ENCODE measurements at regions not wholly inside any gene's neighbourhood (a gene's known extent, or its start where the extent isn't known, plus 50 kb on each side); places are given as distances from the start of the nearest gene placed in this dataset.
A peak's percentile ranks its signal among the peaks of the same experiment; 100 is the strongest.
"Not testable (repeated sequence)": the region's sequence is repeated elsewhere in the genome, so short reads cannot be mapped to it uniquely, and the experiment has no call there.

DNA sequence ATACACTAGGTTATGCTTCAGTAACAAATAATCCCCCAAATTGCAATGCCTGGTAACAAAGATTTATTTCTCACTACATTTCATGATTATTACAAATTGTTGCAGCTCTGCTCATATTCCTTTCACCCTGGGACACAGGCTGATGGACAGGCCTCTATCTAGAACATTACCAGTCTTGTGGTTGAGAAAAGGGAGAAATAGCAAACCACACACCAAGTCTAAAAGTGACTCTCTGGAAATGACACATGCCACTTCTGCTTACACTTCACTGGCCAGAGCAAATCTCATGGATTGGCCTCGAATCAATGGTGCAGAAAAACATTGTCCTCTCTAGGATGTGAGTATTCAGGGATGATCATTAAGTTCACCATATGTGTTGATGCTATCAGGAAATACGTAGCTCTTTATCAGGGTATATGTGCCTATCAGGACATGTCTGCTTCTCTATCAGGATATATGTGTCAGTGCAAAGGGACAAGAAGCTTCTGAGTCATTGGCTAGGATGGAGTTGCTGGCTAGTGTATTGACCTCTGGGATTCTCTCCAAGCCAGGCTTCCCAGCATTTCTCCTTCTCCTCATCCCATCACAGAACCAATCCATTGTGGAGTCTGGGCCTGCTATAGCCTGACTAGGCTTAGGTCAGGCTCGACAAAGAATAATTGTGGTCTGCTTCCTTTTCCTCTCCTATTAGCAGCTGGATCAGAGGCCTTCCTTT, 91.1 kb upstream of the CEP78 start:
- Histone ChIP-seq H3K4me2 (ENCODE audit: extremely low read depth, insufficient read depth, low read length) (no peak overlapping the region), H3K27ac (ENCODE audit: insufficient read depth, low read length) (no peak overlapping the region), H3K4me3 (replicated peaks in 1 of 4; ENCODE audit: control extremely low read depth in 1 of 4, insufficient read depth in 1 of 4, low read depth in 3 of 4, low read length in 4 of 4) (no peak overlapping the region), H4K20me1 (ENCODE audit: control insufficient read depth, extremely low read depth, insufficient read depth, low read length) (no peaks in the 10 kb centered on the region), H3K79me2 (ENCODE audit: control insufficient read depth, insufficient read depth, low read length) (no peaks in the 10 kb centered on the region), H3K4me1 (ENCODE audit: control insufficient read depth, extremely low read depth, insufficient read depth, low read length) (no peaks in the 10 kb centered on the region), H2AFZ (ENCODE audit: low read length) (no peak overlapping the region), H3K36me3 (ENCODE audit: control insufficient read depth, insufficient read depth, low read length) (no peaks in the 10 kb centered on the region), H3K9ac (ENCODE audit: insufficient read depth, low read length) (no peak overlapping the region), H3K9me3 (ENCODE audit: control insufficient read depth, insufficient read depth, low read depth, low read length) (no peaks in the 10 kb centered on the region), H3K27me3 (ENCODE audit: control insufficient read depth, insufficient read depth, low read length) (no peaks in the 10 kb centered on the region)
- peak in 1 of 2 donors; percentile 56 for DNase-seq (ENCODE audit: low read depth in 2 of 2)
- no peak for TF ChIP-seq EZH2 (IDR thresholded peaks at IDR 0.05; ENCODE audit: low read length, missing control alignments)
- TF ChIP-seq, protein P1, sequence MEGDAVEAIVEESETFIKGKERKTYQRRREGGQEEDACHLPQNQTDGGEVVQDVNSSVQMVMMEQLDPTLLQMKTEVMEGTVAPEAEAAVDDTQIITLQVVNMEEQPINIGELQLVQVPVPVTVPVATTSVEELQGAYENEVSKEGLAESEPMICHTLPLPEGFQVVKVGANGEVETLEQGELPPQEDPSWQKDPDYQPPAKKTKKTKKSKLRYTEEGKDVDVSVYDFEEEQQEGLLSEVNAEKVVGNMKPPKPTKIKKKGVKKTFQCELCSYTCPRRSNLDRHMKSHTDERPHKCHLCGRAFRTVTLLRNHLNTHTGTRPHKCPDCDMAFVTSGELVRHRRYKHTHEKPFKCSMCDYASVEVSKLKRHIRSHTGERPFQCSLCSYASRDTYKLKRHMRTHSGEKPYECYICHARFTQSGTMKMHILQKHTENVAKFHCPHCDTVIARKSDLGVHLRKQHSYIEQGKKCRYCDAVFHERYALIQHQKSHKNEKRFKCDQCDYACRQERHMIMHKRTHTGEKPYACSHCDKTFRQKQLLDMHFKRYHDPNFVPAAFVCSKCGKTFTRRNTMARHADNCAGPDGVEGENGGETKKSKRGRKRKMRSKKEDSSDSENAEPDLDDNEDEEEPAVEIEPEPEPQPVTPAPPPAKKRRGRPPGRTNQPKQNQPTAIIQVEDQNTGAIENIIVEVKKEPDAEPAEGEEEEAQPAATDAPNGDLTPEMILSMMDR (conservative IDR thresholded peaks at IDR 0.05 in 1 of 2, IDR thresholded peaks at IDR 0.05 in 1 of 2; ENCODE audit: low read depth in 1 of 2, low read length in 2 of 2) = no peak

DNA sequence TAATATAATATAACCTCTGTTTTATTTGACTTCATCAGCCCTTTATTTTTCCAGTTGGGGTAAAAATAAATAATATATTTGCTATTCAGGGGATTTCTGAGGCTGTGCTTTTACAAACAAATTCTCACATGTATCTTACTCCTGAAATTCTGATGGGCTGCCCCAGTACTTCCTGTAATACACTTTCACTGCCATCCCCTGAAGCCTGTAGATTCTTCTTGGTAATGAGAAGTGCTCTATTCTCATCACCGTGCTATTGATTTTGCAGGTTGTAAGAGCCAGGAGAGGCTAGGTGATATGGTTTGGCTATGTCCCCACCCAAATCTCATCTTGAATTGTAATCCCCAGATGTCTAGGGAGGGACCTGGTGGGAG, 91.9 kb upstream of the CEP78 start:
- TF ChIP-seq, protein P1 (conservative IDR thresholded peaks at IDR 0.05 in 1 of 2, IDR thresholded peaks at IDR 0.05 in 1 of 2; ENCODE audit: low read depth in 1 of 2, low read length in 2 of 2) = no peak
- Histone ChIP-seq H3K36me3 (ENCODE audit: control insufficient read depth, insufficient read depth, low read length) (no peaks in the 10 kb centered on the region), H3K79me2 (ENCODE audit: control insufficient read depth, insufficient read depth, low read length) (no peaks in the 10 kb centered on the region), H3K4me1 (ENCODE audit: control insufficient read depth, extremely low read depth, insufficient read depth, low read length) (no peaks in the 10 kb centered on the region), H3K4me3 (replicated peaks in 1 of 4; ENCODE audit: control extremely low read depth in 1 of 4, insufficient read depth in 1 of 4, low read depth in 3 of 4, low read length in 4 of 4) (no peak overlapping the region), H3K4me2 (ENCODE audit: extremely low read depth, insufficient read depth, low read length) (no peak overlapping the region), H4K20me1 (ENCODE audit: control insufficient read depth, extremely low read depth, insufficient read depth, low read length) (no peaks in the 10 kb centered on the region), H3K27ac (ENCODE audit: insufficient read depth, low read length) (no peak overlapping the region), H3K9ac (ENCODE audit: insufficient read depth, low read length) (no peak overlapping the region), H3K27me3 (ENCODE audit: control insufficient read depth, insufficient read depth, low read length) (no peaks in the 10 kb centered on the region), H3K9me3 (ENCODE audit: control insufficient read depth, insufficient read depth, low read depth, low read length) (no peaks in the 10 kb centered on the region), H2AFZ (ENCODE audit: low read length) (no peak overlapping the region)
- DNase-seq (ENCODE audit: low read depth in 2 of 2) = no peak

DNA sequence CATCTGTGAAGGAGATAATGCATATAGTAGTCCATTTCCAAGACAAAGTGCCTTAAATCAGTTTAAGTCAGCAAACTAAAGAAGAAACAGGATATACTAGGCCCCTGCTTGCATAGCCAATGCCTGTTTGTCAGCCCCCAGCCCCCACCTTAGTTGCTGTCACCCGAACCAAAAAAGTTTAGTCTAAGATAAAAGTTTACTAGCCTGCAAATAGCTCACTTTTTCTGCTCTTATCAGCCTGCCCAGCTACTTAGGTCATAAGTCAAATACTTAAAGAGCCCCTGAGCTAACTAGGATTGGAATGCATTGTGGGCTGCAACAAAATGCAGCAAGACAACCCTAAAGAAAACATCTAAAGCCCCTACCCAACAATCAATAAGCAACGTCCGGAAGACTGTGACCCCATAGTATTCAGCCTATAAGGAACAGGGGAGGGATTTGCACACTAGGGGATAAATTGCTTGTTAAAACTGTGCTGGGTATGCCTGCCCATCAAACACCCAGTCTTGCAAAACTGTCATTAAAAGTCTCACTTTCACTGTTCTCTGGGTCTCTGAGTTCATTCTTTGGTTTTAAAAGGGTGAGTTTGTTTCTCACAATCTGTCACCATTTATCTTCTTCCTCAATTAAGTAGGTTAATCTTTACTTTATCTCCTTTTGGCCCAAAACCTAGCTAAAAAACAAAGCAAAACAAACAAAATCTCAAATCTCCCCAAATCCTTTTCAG, 92.4 kb upstream of the CEP78 start:
- Histone ChIP-seq H3K27ac (ENCODE audit: insufficient read depth, low read length) (no peak overlapping the region), H3K9ac (ENCODE audit: insufficient read depth, low read length) (no peak overlapping the region), H3K9me3 (ENCODE audit: control insufficient read depth, insufficient read depth, low read depth, low read length) (no peaks in the 10 kb centered on the region), H3K4me2 (ENCODE audit: extremely low read depth, insufficient read depth, low read length) (no peak overlapping the region), H4K20me1 (ENCODE audit: control insufficient read depth, extremely low read depth, insufficient read depth, low read length) (no peaks in the 10 kb centered on the region), H3K79me2 (ENCODE audit: control insufficient read depth, insufficient read depth, low read length) (no peaks in the 10 kb centered on the region), H3K4me1 (ENCODE audit: control insufficient read depth, extremely low read depth, insufficient read depth, low read length) (no peaks in the 10 kb centered on the region), H2AFZ (ENCODE audit: low read length) (no peak overlapping the region), H3K36me3 (ENCODE audit: control insufficient read depth, insufficient read depth, low read length) (no peaks in the 10 kb centered on the region), H3K27me3 (ENCODE audit: control insufficient read depth, insufficient read depth, low read length) (no peaks in the 10 kb centered on the region), H3K4me3 (replicated peaks in 1 of 4; ENCODE audit: control extremely low read depth in 1 of 4, insufficient read depth in 1 of 4, low read depth in 3 of 4, low read length in 4 of 4) (no peak overlapping the region)
- no peak for TF ChIP-seq EZH2 (IDR thresholded peaks at IDR 0.05; ENCODE audit: low read length, missing control alignments)
- TF ChIP-seq, protein P1 (conservative IDR thresholded peaks at IDR 0.05 in 1 of 2, IDR thresholded peaks at IDR 0.05 in 1 of 2; ENCODE audit: low read depth in 1 of 2, low read length in 2 of 2) = no peak
- peak in 1 of 2 donors; percentile 39 for DNase-seq (ENCODE audit: low read depth in 2 of 2)

- not testable (repeated sequence) for H3K36me3 ChIP-seq (ENCODE audit: control insufficient read depth, insufficient read depth, low read length); DNase-seq (ENCODE audit: low read depth in 2 of 2); H3K79me2 ChIP-seq (ENCODE audit: control insufficient read depth, insufficient read depth, low read length); H3K27me3 ChIP-seq (ENCODE audit: control insufficient read depth, insufficient read depth, low read length); H2AFZ ChIP-seq (ENCODE audit: low read length); H3K4me3 ChIP-seq (replicated peaks in 1 of 4; ENCODE audit: control extremely low read depth in 1 of 4, insufficient read depth in 1 of 4, low read depth in 3 of 4, low read length in 4 of 4); H3K27ac ChIP-seq (ENCODE audit: insufficient read depth, low read length); H3K4me2 ChIP-seq (ENCODE audit: extremely low read depth, insufficient read depth, low read length); H3K9ac ChIP-seq (ENCODE audit: insufficient read depth, low read length); H3K4me1 ChIP-seq (ENCODE audit: control insufficient read depth, extremely low read depth, insufficient read depth, low read length); H4K20me1 ChIP-seq (ENCODE audit: control insufficient read depth, extremely low read depth, insufficient read depth, low read length); H3K9me3 ChIP-seq (ENCODE audit: control insufficient read depth, insufficient read depth, low read depth, low read length)
Measured at GRCh38 chr9:78142264-78142663, 93.6 kb upstream of the CEP78 start.
